ENCODE measurements at regions not wholly inside any gene's neighbourhood (a gene's known extent, or its start where the extent isn't known, plus 50 kb on each side); places are given as distances from the start of the nearest gene placed in this dataset.

DNA sequence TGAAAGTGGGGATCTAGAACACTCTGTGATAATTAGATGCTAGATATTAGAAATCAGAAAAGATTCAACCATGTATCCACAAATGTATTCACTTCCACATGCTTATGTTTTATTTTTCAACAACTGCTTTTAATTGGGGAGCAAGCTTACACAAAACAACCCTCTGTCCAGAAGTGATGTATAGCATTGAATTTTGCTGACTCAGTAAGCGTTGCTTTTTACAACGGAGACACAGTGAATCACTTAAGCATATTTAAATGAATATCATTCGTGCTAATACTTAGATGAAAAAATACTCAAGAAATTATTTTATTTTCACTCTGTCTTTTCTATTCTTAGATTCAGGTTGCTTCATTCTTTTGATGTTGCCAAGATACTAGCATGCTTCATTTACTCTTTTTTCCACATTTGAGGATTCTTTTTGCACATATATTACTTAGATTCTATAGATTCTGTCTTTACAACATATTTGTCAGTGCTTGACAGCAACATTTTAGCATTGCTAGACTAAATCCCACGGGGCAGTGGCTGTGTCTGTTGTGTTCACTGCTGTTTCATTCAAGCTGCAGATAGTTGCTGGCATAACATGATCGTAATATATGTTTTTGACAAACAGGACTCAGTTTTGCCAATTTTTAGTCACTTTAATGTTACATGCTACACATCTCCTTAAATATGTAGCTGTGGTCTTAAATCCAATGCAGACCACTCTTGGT is 1714.4 kb upstream of the SEL1L start:
- no peak overlapping the region for H3K27ac ChIP-seq (ENCODE audit: low read length)
- ATAC-seq (no peak), DNase-seq (ENCODE audit: low read depth, low spot score) (no peak)
- H3K36me3 ChIP-seq (ENCODE audit: control insufficient read depth, insufficient read depth, low read length), result no peaks in the 10 kb centered on the region
- H3K4me1 ChIP-seq (ENCODE audit: control insufficient read depth, insufficient read depth, low read length), result no peaks in the 10 kb centered on the region
- BruUV-seq (replicated peaks), result no TSS peak
- H3K27me3 ChIP-seq (ENCODE audit: control insufficient read depth, insufficient read depth, low read length), result no peaks in the 10 kb centered on the region
- H3K4me3 ChIP-seq (ENCODE audit: low read depth in 2 of 2, low read length in 2 of 2), result no peak overlapping the region
- H3K9me3 ChIP-seq (ENCODE audit: control insufficient read depth, insufficient read depth, low read depth, low read length), result no peaks in the 10 kb centered on the region
- no peak for TF ChIP-seq SIN3A (IDR thresholded peaks at IDR 0.05; ENCODE audit: borderline replicate concordance, insufficient read depth, low read depth, low read length)
- TF ChIP-seq, protein P1, sequence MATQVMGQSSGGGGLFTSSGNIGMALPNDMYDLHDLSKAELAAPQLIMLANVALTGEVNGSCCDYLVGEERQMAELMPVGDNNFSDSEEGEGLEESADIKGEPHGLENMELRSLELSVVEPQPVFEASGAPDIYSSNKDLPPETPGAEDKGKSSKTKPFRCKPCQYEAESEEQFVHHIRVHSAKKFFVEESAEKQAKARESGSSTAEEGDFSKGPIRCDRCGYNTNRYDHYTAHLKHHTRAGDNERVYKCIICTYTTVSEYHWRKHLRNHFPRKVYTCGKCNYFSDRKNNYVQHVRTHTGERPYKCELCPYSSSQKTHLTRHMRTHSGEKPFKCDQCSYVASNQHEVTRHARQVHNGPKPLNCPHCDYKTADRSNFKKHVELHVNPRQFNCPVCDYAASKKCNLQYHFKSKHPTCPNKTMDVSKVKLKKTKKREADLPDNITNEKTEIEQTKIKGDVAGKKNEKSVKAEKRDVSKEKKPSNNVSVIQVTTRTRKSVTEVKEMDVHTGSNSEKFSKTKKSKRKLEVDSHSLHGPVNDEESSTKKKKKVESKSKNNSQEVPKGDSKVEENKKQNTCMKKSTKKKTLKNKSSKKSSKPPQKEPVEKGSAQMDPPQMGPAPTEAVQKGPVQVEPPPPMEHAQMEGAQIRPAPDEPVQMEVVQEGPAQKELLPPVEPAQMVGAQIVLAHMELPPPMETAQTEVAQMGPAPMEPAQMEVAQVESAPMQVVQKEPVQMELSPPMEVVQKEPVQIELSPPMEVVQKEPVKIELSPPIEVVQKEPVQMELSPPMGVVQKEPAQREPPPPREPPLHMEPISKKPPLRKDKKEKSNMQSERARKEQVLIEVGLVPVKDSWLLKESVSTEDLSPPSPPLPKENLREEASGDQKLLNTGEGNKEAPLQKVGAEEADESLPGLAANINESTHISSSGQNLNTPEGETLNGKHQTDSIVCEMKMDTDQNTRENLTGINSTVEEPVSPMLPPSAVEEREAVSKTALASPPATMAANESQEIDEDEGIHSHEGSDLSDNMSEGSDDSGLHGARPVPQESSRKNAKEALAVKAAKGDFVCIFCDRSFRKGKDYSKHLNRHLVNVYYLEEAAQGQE (IDR thresholded peaks at IDR 0.05; ENCODE audit: insufficient read depth in 1 of 2, low read depth in 2 of 2, low read length in 1 of 2), result no peak
- no peak for TF ChIP-seq TCF7L2 (IDR thresholded peaks at IDR 0.05; ENCODE audit: low read depth, low read length)
- in situ Hi-C loops (cut with HindIII; ENCODE audit: low pct_unique_long_range_greater_than_20kb, low sequenced_read_pairs) (no loop called here), intact Hi-C loops (cut with micrococcal nuclease; ENCODE audit: unreplicated experiment) (no loop called here)
- POLR2A ChIA-PET, result no interaction called here
- CTCF ChIA-PET, result no interaction called here

GRCh38 chr14:83251402-83251801 is 1717.7 kb upstream of the SEL1L start:
- Histone ChIP-seq H3K36me3 (ENCODE audit: control insufficient read depth, insufficient read depth, low read length) (no peaks in the 10 kb centered on the region), H3K9me3 (ENCODE audit: control insufficient read depth, insufficient read depth, low read depth, low read length) (no peaks in the 10 kb centered on the region), H3K4me1 (ENCODE audit: control insufficient read depth, insufficient read depth, low read length) (no peaks in the 10 kb centered on the region), H3K27ac (ENCODE audit: low read length) (no peak overlapping the region), H3K4me3 (ENCODE audit: low read depth in 2 of 2, low read length in 2 of 2) (no peak overlapping the region), H3K27me3 (ENCODE audit: control insufficient read depth, insufficient read depth, low read length) (no peaks in the 10 kb centered on the region)
- intact Hi-C loops (cut with micrococcal nuclease; ENCODE audit: unreplicated experiment), result no loop called here
- ChIA-PET POLR2A (no interaction called here), CTCF (no interaction called here)
- in situ Hi-C loops (cut with HindIII; ENCODE audit: low pct_unique_long_range_greater_than_20kb, low sequenced_read_pairs), result no loop called here
- BruUV-seq (replicated peaks), result no TSS peak
- TF ChIP-seq, protein P1 (IDR thresholded peaks at IDR 0.05; ENCODE audit: insufficient read depth in 1 of 2, low read depth in 2 of 2, low read length in 1 of 2), result no peak
- no peak for TF ChIP-seq TCF7L2 (IDR thresholded peaks at IDR 0.05; ENCODE audit: low read depth, low read length)
- TF ChIP-seq POLR2AphosphoS5 (IDR thresholded peaks at IDR 0.05; ENCODE audit: low read depth, low read length), result no peak
- TF ChIP-seq SIN3A (IDR thresholded peaks at IDR 0.05; ENCODE audit: borderline replicate concordance, insufficient read depth, low read depth, low read length), result no peak
- TF ChIP-seq, protein P2, sequence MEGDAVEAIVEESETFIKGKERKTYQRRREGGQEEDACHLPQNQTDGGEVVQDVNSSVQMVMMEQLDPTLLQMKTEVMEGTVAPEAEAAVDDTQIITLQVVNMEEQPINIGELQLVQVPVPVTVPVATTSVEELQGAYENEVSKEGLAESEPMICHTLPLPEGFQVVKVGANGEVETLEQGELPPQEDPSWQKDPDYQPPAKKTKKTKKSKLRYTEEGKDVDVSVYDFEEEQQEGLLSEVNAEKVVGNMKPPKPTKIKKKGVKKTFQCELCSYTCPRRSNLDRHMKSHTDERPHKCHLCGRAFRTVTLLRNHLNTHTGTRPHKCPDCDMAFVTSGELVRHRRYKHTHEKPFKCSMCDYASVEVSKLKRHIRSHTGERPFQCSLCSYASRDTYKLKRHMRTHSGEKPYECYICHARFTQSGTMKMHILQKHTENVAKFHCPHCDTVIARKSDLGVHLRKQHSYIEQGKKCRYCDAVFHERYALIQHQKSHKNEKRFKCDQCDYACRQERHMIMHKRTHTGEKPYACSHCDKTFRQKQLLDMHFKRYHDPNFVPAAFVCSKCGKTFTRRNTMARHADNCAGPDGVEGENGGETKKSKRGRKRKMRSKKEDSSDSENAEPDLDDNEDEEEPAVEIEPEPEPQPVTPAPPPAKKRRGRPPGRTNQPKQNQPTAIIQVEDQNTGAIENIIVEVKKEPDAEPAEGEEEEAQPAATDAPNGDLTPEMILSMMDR (IDR thresholded peaks at IDR 0.05), result no peak
- no peak for ATAC-seq
- no peak for DNase-seq (ENCODE audit: low read depth, low spot score)
